MG63 (cell line): ENCODE measurements at regions not wholly inside any gene's neighbourhood (a gene's known extent, or its start where the extent isn't known, plus 50 kb on each side); places are given as distances from the start of the nearest gene placed in this dataset.
A peak's percentile ranks its signal among the peaks of the same experiment; 100 is the strongest.

Experiments
- DNase-seq: peaks from one replicate; pipeline ENCODE4 v3.0.0-alpha.2; 2020
- H3K27me3 ChIP-seq: fragments of 250-450 bp; sonication (Bioruptor Pico); 2 replicates; pipeline ENCODE4 v1.5.1; 2020; ENCODE audit warnings: mild to moderate bottlenecking, moderate library complexity
- H3K36me3 ChIP-seq: fragments of 250-450 bp; sonication (Bioruptor Pico); 2 replicates; pipeline ENCODE4 v1.5.1; 2020; ENCODE audit warnings: mild to moderate bottlenecking, moderate library complexity
- H3K4me3 ChIP-seq: fragments of 250-450 bp; sonication (Bioruptor Pico); 2 replicates; pipeline ENCODE4 v1.5.1; 2020; ENCODE audit warnings: mild to moderate bottlenecking, moderate library complexity
- H3K9me3 ChIP-seq: fragments of 250-450 bp; sonication (Bioruptor Pico); 2 replicates; pipeline ENCODE4 v1.5.1; 2020; ENCODE audit warnings: mild to moderate bottlenecking, moderate library complexity

GRCh38 chr2:30310371-30310770, 79.0 kb downstream of the LBH start:
- H3K9me3 ChIP-seq = no peaks in the 10 kb centered on the region; the same call in 1 of the 2 replicates
- H3K27me3 ChIP-seq = no peaks in the 10 kb centered on the region
- H3K4me3 ChIP-seq = no peak overlapping the region
- H3K36me3 ChIP-seq = no peaks in the 10 kb centered on the region
- DNase-seq = no peak

GRCh38 chr2:30310955-30311354, 79.6 kb downstream of the LBH start:
- Histone ChIP-seq H3K9me3 (no peaks in the 10 kb centered on the region; the same call in 1 of the 2 replicates), H3K27me3 (no peaks in the 10 kb centered on the region), H3K4me3 (no peak overlapping the region), H3K36me3 (no peaks in the 10 kb centered on the region)
- DNase-seq = no peak

GRCh38 chr2:30311711-30312110, 80.4 kb downstream of the LBH start:
- no peak for DNase-seq
- H3K9me3 ChIP-seq = no peaks in the 10 kb centered on the region; the same call in 1 of the 2 replicates
- H3K4me3 ChIP-seq = no peak overlapping the region
- no peaks in the 10 kb centered on the region for H3K36me3 ChIP-seq
- H3K27me3 ChIP-seq = no peaks in the 10 kb centered on the region

DNA sequence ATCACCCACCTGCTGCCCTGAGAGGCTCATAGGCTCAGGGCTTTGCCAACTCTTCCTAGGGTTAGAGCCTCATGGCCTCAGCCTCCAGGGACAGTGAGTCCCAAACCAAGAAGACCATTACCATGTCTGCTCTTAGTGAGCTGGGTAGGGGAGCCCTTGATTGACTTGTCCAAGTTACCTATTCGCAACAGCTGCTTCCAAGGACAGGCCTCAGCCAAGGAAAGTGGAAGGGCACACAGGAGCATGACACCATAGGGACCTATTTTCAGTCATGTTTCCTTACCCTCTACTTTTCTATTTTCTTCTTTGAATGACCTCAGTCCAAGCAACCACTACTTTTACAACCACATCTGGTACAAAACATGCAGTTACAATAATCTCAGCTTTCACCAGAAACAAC, 81.6 kb downstream of the LBH start:
- H3K4me3 ChIP-seq = no peak overlapping the region
- no peak for DNase-seq
- no peaks in the 10 kb centered on the region for H3K27me3 ChIP-seq
- H3K9me3 ChIP-seq = no peaks in the 10 kb centered on the region; the same call in 1 of the 2 replicates
- H3K36me3 ChIP-seq = no peaks in the 10 kb centered on the region

GRCh38 chr2:30314981-30315380, 83.6 kb downstream of the LBH start:
- no peaks in the 10 kb centered on the region for H3K36me3 ChIP-seq
- no peak overlapping the region for H3K4me3 ChIP-seq
- no peaks in the 10 kb centered on the region for H3K27me3 ChIP-seq
- H3K9me3 ChIP-seq = no peaks in the 10 kb centered on the region; the same call in 1 of the 2 replicates
- DNase-seq = no peak

GRCh38 chr2:30315391-30316063, 84.2 kb downstream of the LBH start:
- H3K4me3 ChIP-seq = no peak overlapping the region
- no peaks in the 10 kb centered on the region for H3K27me3 ChIP-seq
- peak; percentile 43 for DNase-seq
- no peaks in the 10 kb centered on the region for H3K36me3 ChIP-seq
- H3K9me3 ChIP-seq = no peaks in the 10 kb centered on the region; the same call in 1 of the 2 replicates

DNA sequence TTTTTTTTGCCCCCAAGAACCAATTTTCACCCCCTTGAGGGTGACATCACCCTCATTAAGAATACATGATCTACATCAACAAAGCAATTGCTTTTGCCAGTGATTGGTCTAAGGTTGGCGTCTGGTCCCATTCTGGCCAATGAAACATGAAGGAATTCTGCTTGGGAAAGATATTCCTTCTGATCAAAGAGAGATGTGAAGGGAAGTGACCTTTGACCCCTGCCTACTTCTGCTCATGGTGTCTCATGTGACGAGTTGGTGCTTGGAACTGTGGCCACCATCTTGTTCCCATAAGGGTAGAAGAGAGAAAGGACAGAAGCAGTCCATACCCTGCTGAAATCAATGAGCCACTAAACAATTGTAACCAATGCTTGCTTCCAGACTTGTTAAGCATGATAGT, 85.1 kb downstream of the LBH start:
- H3K4me3 ChIP-seq = no peak overlapping the region
- H3K9me3 ChIP-seq = no peaks in the 10 kb centered on the region; the same call in 1 of the 2 replicates
- no peaks in the 10 kb centered on the region for H3K36me3 ChIP-seq
- DNase-seq = no peak
- H3K27me3 ChIP-seq = no peaks in the 10 kb centered on the region

- Histone ChIP-seq H3K4me3 (no peak overlapping the region), H3K36me3 (no peaks in the 10 kb centered on the region), H3K9me3 (no peaks in the 10 kb centered on the region; the same call in 1 of the 2 replicates), H3K27me3 (no peaks in the 10 kb centered on the region)
- no peak for DNase-seq
These were observed 87.9 kb downstream of the LBH start for GRCh38 chr2:30318987-30319782.

GRCh38 chr2:30321466-30321865, 90.1 kb downstream of the LBH start:
- no peak for DNase-seq
- Histone ChIP-seq H3K27me3 (no peaks in the 10 kb centered on the region), H3K36me3 (no peaks in the 10 kb centered on the region)

DNA sequence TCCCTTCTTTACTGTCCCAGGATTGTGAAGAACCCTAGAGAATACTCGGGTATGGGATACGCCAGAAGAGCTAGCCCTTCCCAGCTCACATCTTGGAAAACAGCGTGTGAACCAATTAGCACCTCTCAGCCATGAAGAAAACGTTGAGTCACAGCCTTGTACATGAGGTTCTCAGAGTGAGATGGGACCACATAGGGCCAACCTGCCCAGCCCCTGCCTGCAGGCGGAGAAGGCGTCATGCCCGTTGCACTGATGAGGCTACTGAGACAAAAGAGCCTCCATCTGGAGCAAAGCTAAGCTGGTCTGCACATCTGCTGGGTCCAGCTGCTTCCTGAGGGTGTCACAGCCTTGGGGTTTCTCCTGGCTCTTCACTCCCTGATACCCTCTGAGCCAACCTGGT, 92.2 kb downstream of the LBH start:
- Histone ChIP-seq H3K36me3 (no peaks in the 10 kb centered on the region), H3K4me3 (no peak overlapping the region), H3K9me3 (no peaks in the 10 kb centered on the region), H3K27me3 (no peaks in the 10 kb centered on the region)
- no peak for DNase-seq

More at GRCh38 chr2:30321466-30321865, 90.1 kb downstream of the LBH start:
- no peaks in the 10 kb centered on the region for H3K9me3 ChIP-seq
- no peak overlapping the region for H3K4me3 ChIP-seq

GRCh38 chr2:30324245-30324908, 93.0 kb downstream of the LBH start:
- no peaks in the 10 kb centered on the region for H3K9me3 ChIP-seq
- no peaks in the 10 kb centered on the region for H3K27me3 ChIP-seq
- no peak for DNase-seq
- H3K36me3 ChIP-seq = no peaks in the 10 kb centered on the region
- no peak overlapping the region for H3K4me3 ChIP-seq

- no peaks in the 10 kb centered on the region for H3K27me3 ChIP-seq
- DNase-seq = no peak
- no peaks in the 10 kb centered on the region for H3K36me3 ChIP-seq
- H3K9me3 ChIP-seq = no peaks in the 10 kb centered on the region
- H3K4me3 ChIP-seq = no peak overlapping the region
These were observed 94.4 kb downstream of the LBH start for GRCh38 chr2:30325600-30326328.

DNA sequence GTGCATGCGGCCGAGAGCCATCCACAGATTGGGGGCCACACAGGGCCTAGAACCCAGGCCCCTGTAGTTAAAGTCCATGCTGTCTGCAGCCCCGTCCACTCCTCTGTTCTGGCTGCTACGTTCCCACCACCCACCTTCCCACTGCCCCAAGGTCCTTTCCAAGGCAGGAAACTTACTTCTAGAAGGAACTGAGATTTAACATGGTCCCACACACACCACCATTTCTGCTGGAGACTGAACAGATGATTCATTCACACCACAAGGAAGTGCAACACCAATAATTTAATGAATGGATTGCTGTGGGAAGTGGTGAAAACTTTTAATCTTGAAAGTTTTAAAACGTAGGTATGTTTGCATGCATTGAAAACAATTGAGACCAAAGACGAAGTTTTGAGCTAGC, 95.2 kb downstream of the LBH start:
- no peaks in the 10 kb centered on the region for H3K27me3 ChIP-seq
- no peaks in the 10 kb centered on the region for H3K36me3 ChIP-seq
- no peak overlapping the region for H3K4me3 ChIP-seq
- no peaks in the 10 kb centered on the region for H3K9me3 ChIP-seq
- DNase-seq = no peak

- no peaks in the 10 kb centered on the region for H3K9me3 ChIP-seq
- H3K27me3 ChIP-seq = no peaks in the 10 kb centered on the region
- H3K4me3 ChIP-seq = no peak overlapping the region
These were observed 99.7 kb downstream of the LBH start for GRCh38 chr2:30331038-30331437.

DNA sequence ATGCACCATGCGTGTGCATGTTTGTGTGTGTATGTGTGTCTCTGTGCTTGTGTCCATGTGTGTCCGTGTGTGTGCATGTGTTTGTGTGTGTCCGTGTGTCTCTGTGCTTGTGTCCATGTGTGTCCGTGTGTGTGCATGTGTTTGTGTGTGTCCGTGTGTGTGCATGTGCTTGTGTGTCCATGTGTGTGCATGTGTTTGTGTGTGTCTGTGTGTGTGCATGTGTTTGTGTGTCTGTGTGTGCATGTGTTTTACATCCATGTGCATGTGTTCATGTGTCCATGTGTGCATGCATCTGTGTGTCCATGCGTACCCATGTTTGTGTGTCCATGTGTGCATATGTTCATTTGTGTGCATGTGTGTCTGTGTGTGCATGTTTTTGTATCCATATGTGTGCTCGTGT, 100.5 kb downstream of the LBH start:
- H3K36me3 ChIP-seq = no peaks in the 10 kb centered on the region
- no peaks in the 10 kb centered on the region for H3K9me3 ChIP-seq
- H3K4me3 ChIP-seq = no peak overlapping the region
- DNase-seq = no peak
- H3K27me3 ChIP-seq = no peaks in the 10 kb centered on the region

More at GRCh38 chr2:30331038-30331437, 99.7 kb downstream of the LBH start:
- H3K36me3 ChIP-seq = no peaks in the 10 kb centered on the region
- DNase-seq = no peak

GRCh38 chr2:30332791-30333453, 101.6 kb downstream of the LBH start:
- DNase-seq = no peak
- Histone ChIP-seq H3K9me3 (no peaks in the 10 kb centered on the region), H3K36me3 (no peaks in the 10 kb centered on the region), H3K4me3 (no peak overlapping the region), H3K27me3 (no peaks in the 10 kb centered on the region)
